Colonic mucosa (tissue), 4 donors: ENCODE measurements at regions not wholly inside any gene's neighbourhood (a gene's known extent, or its start where the extent isn't known, plus 50 kb on each side); places are given as distances from the start of the nearest gene placed in this dataset.

Experiments
- DNase-seq: peaks from one replicate; pipeline ENCODE4 v3.0.0-alpha.2; 2020
- H3K27ac ChIP-seq: fragments of 200-600 bp; one replicate; pipeline ENCODE4 v1.8.0; 2021
- H3K27me3 ChIP-seq: fragments of 200-600 bp; one replicate; pipeline ENCODE4 v1.8.0; 2021
- H3K36me3 ChIP-seq: fragments of 200-600 bp; one replicate; pipeline ENCODE4 v1.8.0; 2021
- H3K4me1 ChIP-seq: fragments of 200-600 bp; one replicate; pipeline ENCODE4 v1.8.0; 2021; ENCODE audit warnings: mild to moderate bottlenecking
- H3K4me3 ChIP-seq: fragments of 200-600 bp; one replicate; pipeline ENCODE4 v1.8.0; 2021
- H3K9ac ChIP-seq, 2 donors: one replicate each; pipeline ENCODE4 v1.7.0; 2013; ENCODE audit warnings: control low read depth in 2 of 2, low read depth in 2 of 2, low read length in 2 of 2
- H3K9me3 ChIP-seq: fragments of 200-600 bp; one replicate; pipeline ENCODE4 v1.8.0; 2021
- intact Hi-C: fragments of 100-400 bp; cut with DNase I; formaldehyde crosslinking; loops from one replicate; pipeline ENCODE4 v1.14.1; 2022
- TF ChIP-seq, protein P1 (sequence below): fragments of 200-600 bp; IDR thresholded peaks from one replicate; pipeline ENCODE4 v1.8.0; 2022; ENCODE audit warnings: antibody characterized with exemption, mild to moderate bottlenecking
- donor health status: healthy.
- donor health status: DM: no; HTN: no; CAD: no.
- donor health status: DM: no; HTN: no; CAD: no.

DNA sequence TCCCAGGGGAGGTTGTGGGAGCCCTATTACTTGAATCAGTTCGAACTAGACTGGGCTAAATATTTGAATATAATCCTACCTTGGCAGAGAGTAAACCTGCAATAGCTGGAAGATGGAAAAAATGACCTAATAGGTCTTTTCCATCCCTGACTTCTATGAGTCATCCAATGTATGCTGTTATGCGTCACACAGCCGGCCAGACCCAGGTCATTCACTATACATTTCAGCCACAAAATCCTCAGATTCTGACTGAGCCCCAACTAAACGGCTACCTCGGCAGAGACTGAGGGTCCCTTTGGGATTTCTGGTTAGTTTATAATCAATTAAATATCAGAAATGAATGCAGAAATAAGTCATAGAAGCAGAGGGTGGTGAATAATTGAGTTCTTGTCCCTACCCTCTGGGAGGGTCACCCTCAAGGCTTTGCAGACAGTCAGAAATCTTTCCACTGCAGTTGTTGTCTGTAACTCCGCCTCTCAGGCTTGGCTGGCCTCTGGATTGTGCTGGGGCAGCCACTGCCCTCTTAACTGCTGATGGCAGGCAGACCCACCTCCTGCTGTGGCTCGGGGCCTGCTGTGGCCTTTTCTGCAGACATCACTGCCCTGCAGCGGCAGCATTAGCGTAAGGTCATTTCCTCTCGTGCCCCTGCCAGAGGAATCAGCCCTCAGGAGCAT, 240.5 kb downstream of the TGFB2 start:
- H3K9me3 ChIP-seq, result no peaks in the 10 kb centered on the region
- H3K27me3 ChIP-seq, result no peaks in the 10 kb centered on the region
- TF ChIP-seq, protein P1, sequence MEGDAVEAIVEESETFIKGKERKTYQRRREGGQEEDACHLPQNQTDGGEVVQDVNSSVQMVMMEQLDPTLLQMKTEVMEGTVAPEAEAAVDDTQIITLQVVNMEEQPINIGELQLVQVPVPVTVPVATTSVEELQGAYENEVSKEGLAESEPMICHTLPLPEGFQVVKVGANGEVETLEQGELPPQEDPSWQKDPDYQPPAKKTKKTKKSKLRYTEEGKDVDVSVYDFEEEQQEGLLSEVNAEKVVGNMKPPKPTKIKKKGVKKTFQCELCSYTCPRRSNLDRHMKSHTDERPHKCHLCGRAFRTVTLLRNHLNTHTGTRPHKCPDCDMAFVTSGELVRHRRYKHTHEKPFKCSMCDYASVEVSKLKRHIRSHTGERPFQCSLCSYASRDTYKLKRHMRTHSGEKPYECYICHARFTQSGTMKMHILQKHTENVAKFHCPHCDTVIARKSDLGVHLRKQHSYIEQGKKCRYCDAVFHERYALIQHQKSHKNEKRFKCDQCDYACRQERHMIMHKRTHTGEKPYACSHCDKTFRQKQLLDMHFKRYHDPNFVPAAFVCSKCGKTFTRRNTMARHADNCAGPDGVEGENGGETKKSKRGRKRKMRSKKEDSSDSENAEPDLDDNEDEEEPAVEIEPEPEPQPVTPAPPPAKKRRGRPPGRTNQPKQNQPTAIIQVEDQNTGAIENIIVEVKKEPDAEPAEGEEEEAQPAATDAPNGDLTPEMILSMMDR, result no peak
- DNase-seq, result no peak
- H3K9ac ChIP-seq, result no peak overlapping the region
- H3K27ac ChIP-seq, result no peak overlapping the region
- intact Hi-C loops, result no loop called here
- H3K4me3 ChIP-seq, result no peak overlapping the region
- no peaks in the 10 kb centered on the region for H3K4me1 ChIP-seq
- no peaks in the 10 kb centered on the region for H3K36me3 ChIP-seq

DNA sequence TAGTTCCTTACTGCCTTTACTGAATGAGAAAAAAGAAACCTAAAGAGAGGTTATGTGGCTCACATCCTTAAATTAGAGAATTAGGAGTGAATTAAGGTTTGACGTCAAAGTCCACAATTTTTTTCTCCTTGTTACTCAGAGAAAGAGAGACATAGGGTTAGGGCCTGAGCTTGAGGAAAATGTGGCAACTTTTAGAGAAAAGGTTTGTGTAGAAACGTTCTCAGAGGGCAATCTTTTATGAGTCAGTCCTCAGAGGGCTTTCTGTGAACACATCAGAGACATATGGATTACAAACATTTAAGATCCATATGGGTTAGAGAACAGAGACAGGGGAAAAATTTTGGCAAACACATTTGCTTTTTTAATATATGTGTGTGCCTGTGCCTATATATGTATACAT, 242.8 kb downstream of the TGFB2 start:
- H3K9me3 ChIP-seq, result no peaks in the 10 kb centered on the region
- no peaks in the 10 kb centered on the region for H3K27me3 ChIP-seq
- H3K4me1 ChIP-seq, result no peaks in the 10 kb centered on the region
- no peak for DNase-seq
- no peak overlapping the region for H3K9ac ChIP-seq
- no peaks in the 10 kb centered on the region for H3K36me3 ChIP-seq
- H3K27ac ChIP-seq, result no peak overlapping the region
- H3K4me3 ChIP-seq, result no peak overlapping the region
- intact Hi-C loops, result no loop called here
- TF ChIP-seq, protein P1, result no peak

DNA sequence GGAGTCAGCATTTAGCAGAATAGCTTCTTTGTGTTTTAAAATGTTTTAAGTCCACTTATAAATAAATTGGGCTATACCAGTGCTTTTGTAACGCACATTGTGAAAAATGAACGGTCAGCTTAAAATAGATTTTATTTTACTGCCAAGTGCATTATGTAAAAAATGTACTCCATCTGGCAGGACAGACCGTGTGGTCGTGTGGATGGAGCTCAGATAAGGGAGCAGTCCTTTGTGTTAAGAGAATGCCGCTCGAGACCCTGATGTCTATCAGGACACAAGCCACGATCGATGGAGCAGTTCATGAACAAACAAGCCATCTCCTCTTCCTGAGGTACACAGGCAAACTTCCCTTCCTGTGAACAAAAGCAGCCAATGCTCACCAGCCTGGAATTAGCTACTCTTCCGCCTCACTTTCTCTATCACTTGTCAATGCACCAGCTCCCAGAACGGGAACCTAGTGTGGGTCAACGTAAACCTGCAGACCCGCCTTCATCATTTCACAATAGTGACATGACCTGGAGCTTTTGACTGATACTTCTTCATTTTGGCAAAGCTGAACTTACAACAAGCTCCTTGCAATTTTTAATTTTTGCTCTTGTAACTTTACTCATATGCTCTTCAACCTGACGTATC, 243.5 kb downstream of the TGFB2 start:
- intact Hi-C loops, result no loop called here
- DNase-seq, result no peak
- H3K4me1 ChIP-seq, result no peaks in the 10 kb centered on the region
- no peak overlapping the region for H3K27ac ChIP-seq
- H3K4me3 ChIP-seq, result no peak overlapping the region
- no peak overlapping the region for H3K9ac ChIP-seq
- H3K9me3 ChIP-seq, result no peaks in the 10 kb centered on the region
- no peaks in the 10 kb centered on the region for H3K27me3 ChIP-seq
- TF ChIP-seq, protein P1, result no peak
- H3K36me3 ChIP-seq, result no peaks in the 10 kb centered on the region

DNA sequence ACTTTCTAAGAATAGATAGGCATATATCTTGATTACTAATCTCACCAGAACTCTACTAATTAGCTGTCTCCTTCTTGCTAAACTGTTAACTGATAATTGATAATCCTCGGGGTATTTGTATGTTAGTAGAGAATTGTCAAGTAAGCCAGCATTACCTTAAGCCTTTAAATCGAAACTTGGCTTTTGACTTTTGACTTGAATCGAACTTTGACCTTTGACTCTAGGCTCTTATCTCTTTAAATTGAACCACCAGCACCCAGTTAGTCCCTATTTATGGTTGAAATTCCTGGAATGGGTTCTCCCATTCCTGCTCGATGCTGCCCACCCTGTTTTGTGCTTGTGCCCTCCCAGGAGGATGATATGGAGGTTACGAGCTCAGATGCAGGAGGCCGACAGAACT, 244.4 kb downstream of the TGFB2 start:
- no peaks in the 10 kb centered on the region for H3K4me1 ChIP-seq
- no peaks in the 10 kb centered on the region for H3K9me3 ChIP-seq
- H3K4me3 ChIP-seq, result no peak overlapping the region
- no peak overlapping the region for H3K27ac ChIP-seq
- TF ChIP-seq, protein P1, result no peak
- intact Hi-C loops, result no loop called here
- H3K27me3 ChIP-seq, result no peaks in the 10 kb centered on the region
- H3K36me3 ChIP-seq, result no peaks in the 10 kb centered on the region
- no peak for DNase-seq
- H3K9ac ChIP-seq, result no peak overlapping the region

DNA sequence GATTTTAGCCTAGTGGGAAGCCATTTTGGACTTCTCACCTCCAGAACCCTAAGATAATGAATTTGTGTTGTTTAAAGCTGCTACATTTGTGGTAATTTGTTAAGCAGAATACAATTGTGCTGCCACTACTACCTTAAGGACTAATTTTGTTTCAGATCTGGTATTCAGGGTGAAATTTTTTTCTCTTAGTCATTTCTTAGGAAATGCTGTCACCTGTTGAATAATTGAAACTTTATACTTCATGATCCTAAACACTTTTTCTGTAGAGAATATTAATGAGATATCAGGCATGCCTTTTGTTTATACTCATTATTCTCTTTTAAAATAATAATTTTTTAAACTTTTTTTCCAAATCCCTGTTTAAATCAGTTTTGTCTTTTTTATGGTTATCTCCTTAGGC, 246.8 kb downstream of the TGFB2 start:
- Histone ChIP-seq H3K27me3 (no peaks in the 10 kb centered on the region), H3K27ac (no peak overlapping the region), H3K36me3 (no peaks in the 10 kb centered on the region), H3K9ac (no peak overlapping the region), H3K4me3 (no peak overlapping the region), H3K9me3 (no peaks in the 10 kb centered on the region), H3K4me1 (no peaks in the 10 kb centered on the region)
- intact Hi-C loops, result no loop called here
- DNase-seq, result no peak
- TF ChIP-seq, protein P1, result no peak
